GM10248 (cell line): ENCODE measurements at regions not wholly inside any gene's neighbourhood (a gene's known extent, or its start where the extent isn't known, plus 50 kb on each side); places are given as distances from the start of the nearest gene placed in this dataset.
A peak's percentile ranks its signal among the peaks of the same experiment; 100 is the strongest.
"Not testable (repeated sequence)": the region's sequence is repeated elsewhere in the genome, so short reads cannot be mapped to it uniquely, and the experiment has no call there.

ENCODE experiments used
- CTCF ChIA-PET: fragments of 300-600 bp; sonication (Branson Sonifier 250); formaldehyde crosslinking; extraction: SDS; loops from one replicate; lab custom pipeline; 2021; ENCODE audit warnings: antibody characterized with exemption; lab: Yijun Ruan, JAX
- POLR2A ChIA-PET: fragments of 350-650 bp; sonication (Branson Sonifier 250); formaldehyde crosslinking; extraction: SDS; loops from one replicate; lab custom pipeline; 2020; ENCODE audit warnings: antibody characterized with exemption; lab: Yijun Ruan, JAX
- DNase-seq: peaks from one replicate; pipeline ENCODE4 v3.0.0; 2012; ENCODE audit errors: extremely low spot score
- CTCF ChIP-seq: IDR thresholded peaks from 2 replicates; pipeline ENCODE4 v1.5.1; 2012; ENCODE audit warnings: mild to moderate bottlenecking, low read depth; ENCODE audit errors: extremely low read depth, missing control alignments, control extremely low read depth

- DNase-seq, result no peak
- peak; percentile 48 for TF ChIP-seq CTCF
- CTCF ChIA-PET, result interaction anchor here (0.9 to 2.6 kb wide), 11 partner anchors 9 to 161 kb away, joined by 3 to 12 read pairs (median 3); no protein-coding TSS in a partner anchor
- POLR2A ChIA-PET, result no interaction called here
These were observed 54.4 kb upstream of the JAK1 start for GRCh38 chr1:65020774-65021173.

- ChIA-PET POLR2A (no interaction called here), CTCF (interaction anchor here (0.9 to 2.6 kb wide), 9 partner anchors 9 to 160 kb away, joined by 3 to 12 read pairs (median 3); no protein-coding TSS in a partner anchor)
- TF ChIP-seq CTCF, result no peak
These were observed 55.4 kb upstream of the JAK1 start for GRCh38 chr1:65021795-65022194.

GRCh38 chr1:65022216-65022615 lies 55.9 kb upstream of the JAK1 start:
- CTCF ChIA-PET, result interaction anchor here (1.6 to 2.6 kb wide), 3 partner anchors 15 to 160 kb away, joined by 3 to 12 read pairs (median 11); no protein-coding TSS in a partner anchor
- no peak for TF ChIP-seq CTCF
- POLR2A ChIA-PET, result no interaction called here
- no peak for DNase-seq

More at GRCh38 chr1:65021795-65022194, 55.4 kb upstream of the JAK1 start:
- no peak for DNase-seq

- DNase-seq, result no peak
- TF ChIP-seq CTCF, result no peak
- ChIA-PET POLR2A (no interaction called here), CTCF (interaction anchor here (1.6 to 2.8 kb wide), 2 partner anchors 11 to 50 kb away, joined by 4 to 7 read pairs; no protein-coding TSS in a partner anchor)
These were observed 59.4 kb upstream of the JAK1 start for GRCh38 chr1:65025794-65026193.

GRCh38 chr1:65026235-65026634 lies 59.9 kb upstream of the JAK1 start:
- ChIA-PET POLR2A (no interaction called here), CTCF (interaction anchor here (1.0 to 2.8 kb wide), 3 partner anchors 11 to 49 kb away, joined by 3 to 7 read pairs (median 4); no protein-coding TSS in a partner anchor)
- TF ChIP-seq CTCF, result no peak
- DNase-seq, result no peak

GRCh38 chr1:65027666-65028358 lies 61.5 kb upstream of the JAK1 start:
- ChIA-PET POLR2A (interaction anchor here (0.6 kb wide), 1 partner anchor 233 kb away, joined by 4 read pairs; no protein-coding TSS in a partner anchor), CTCF (interaction anchor here (1.9 to 2.8 kb wide), 2 partner anchors 9 to 47 kb away, joined by 5 to 7 read pairs; no protein-coding TSS in a partner anchor)
- no peak for DNase-seq
- TF ChIP-seq CTCF, result no peak

- POLR2A ChIA-PET, DNase-seq: not testable (repeated sequence)
- CTCF ChIA-PET, result interaction anchor here (1.9 kb wide), 1 partner anchor 46 kb away, joined by 5 read pairs; no protein-coding TSS in a partner anchor
These were observed 63.1 kb upstream of the JAK1 start for GRCh38 chr1:65029434-65029833.

- DNase-seq, POLR2A ChIA-PET: not testable (repeated sequence)
- CTCF ChIA-PET, result interaction anchor here (1.1 to 1.4 kb wide), 2 partner anchors 16 to 24 kb away, joined by 3 read pairs; no protein-coding TSS in a partner anchor
These were observed 68.5 kb upstream of the JAK1 start for GRCh38 chr1:65034879-65035278.
